ENCODE measurements at regions not wholly inside any gene's neighbourhood (a gene's known extent, or its start where the extent isn't known, plus 50 kb on each side); places are given as distances from the start of the nearest gene placed in this dataset.

DNA sequence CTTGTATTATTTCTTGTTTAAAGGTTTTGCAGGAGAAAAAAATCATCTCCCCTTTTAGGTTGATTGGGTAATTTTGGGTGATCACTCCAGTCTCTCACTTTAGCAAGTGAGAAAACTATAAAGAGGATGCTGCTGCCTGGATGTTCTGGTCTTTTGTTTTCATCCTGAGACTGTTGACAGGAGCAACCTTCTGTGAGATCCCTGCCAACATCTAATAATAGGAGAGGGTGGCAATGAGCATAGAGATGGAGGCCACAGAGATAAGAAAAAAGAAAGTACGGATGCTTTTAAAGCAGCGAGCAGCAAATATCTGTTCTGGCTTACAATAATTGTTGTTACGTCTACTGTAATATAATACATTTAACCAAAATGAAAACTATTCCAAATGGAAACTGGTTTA lies 293.6 kb upstream of the MTNR1B start:
- TF ChIP-seq CTCF (IDR thresholded peaks at IDR 0.05) (no peak), POLR2A (IDR thresholded peaks at IDR 0.05) (no peak), EP300 (IDR thresholded peaks at IDR 0.05) (no peak)
